ENCODE measurements at regions not wholly inside any gene's neighbourhood (a gene's known extent, or its start where the extent isn't known, plus 50 kb on each side); places are given as distances from the start of the nearest gene placed in this dataset.

- Histone ChIP-seq H3K4me3 (ENCODE audit: low read depth, low read length) (no peak overlapping the region), H3K9me3 (ENCODE audit: control insufficient read depth, insufficient read depth, low read length) (no peaks in the 10 kb centered on the region), H3K9ac (ENCODE audit: low read depth, low read length) (no peak overlapping the region), H3K27me3 (ENCODE audit: control insufficient read depth, insufficient read depth, low read length) (no peaks in the 10 kb centered on the region), H3K27ac (ENCODE audit: low read depth, low read length) (no peak overlapping the region), H3K4me1 (ENCODE audit: control insufficient read depth, insufficient read depth, low read length) (no peaks in the 10 kb centered on the region), H3K36me3 (ENCODE audit: control insufficient read depth, insufficient read depth, low read length) (no peaks in the 10 kb centered on the region)
Measured at GRCh38 chr5:143454936-143455516, 51.5 kb upstream of the NR3C1 start.

- H3K27me3 ChIP-seq (ENCODE audit: control insufficient read depth, insufficient read depth, low read length), result no peaks in the 10 kb centered on the region
- no peaks in the 10 kb centered on the region for H3K36me3 ChIP-seq (ENCODE audit: control insufficient read depth, insufficient read depth, low read length)
- no peak overlapping the region for H3K9ac ChIP-seq (ENCODE audit: low read depth, low read length)
- H3K4me3 ChIP-seq (ENCODE audit: low read depth, low read length), result no peak overlapping the region
- H3K4me1 ChIP-seq (ENCODE audit: control insufficient read depth, insufficient read depth, low read length), result no peaks in the 10 kb centered on the region
- no peak overlapping the region for H3K27ac ChIP-seq (ENCODE audit: low read depth, low read length)
- no peaks in the 10 kb centered on the region for H3K9me3 ChIP-seq (ENCODE audit: control insufficient read depth, insufficient read depth, low read length)
Measured at GRCh38 chr5:143453720-143454119, 50.2 kb upstream of the NR3C1 start.

Measured in HUES48 (cell line).